Type B pancreatic cell (in vitro differentiated cells): ENCODE measurements at regions not wholly inside any gene's neighbourhood (a gene's known extent, or its start where the extent isn't known, plus 50 kb on each side); places are given as distances from the start of the nearest gene placed in this dataset.
A peak's percentile ranks its signal among the peaks of the same experiment; 100 is the strongest.

Experiments
- DNase-seq: peaks from one replicate; pipeline ENCODE4 v3.0.0; 2021; ENCODE audit warnings: mixed read lengths; ENCODE audit not compliant: unreplicated experiment; ENCODE audit errors: extremely low spot score
- H3K27ac Mint-ChIP-seq: 2 replicates; pipeline ENCODE4 v1.8.0; 2021; ENCODE audit warnings: mild to moderate bottlenecking, mixed read lengths
- H3K27me3 Mint-ChIP-seq: 2 replicates; pipeline ENCODE4 v1.8.0; 2021; ENCODE audit warnings: mixed read lengths
- H3K36me3 Mint-ChIP-seq: 2 replicates; pipeline ENCODE4 v1.8.0; 2021; ENCODE audit warnings: mixed read lengths
- H3K4me1 Mint-ChIP-seq: one replicate; pipeline ENCODE4 v1.8.0; 2021; ENCODE audit warnings: mixed read lengths; ENCODE audit not compliant: unreplicated experiment
- H3K4me3 Mint-ChIP-seq: 2 replicates; pipeline ENCODE4 v1.8.0; 2021; ENCODE audit warnings: mild to moderate bottlenecking, mixed read lengths
- H3K9me3 Mint-ChIP-seq: 2 replicates; pipeline ENCODE4 v1.8.0; 2021; ENCODE audit warnings: mixed read lengths
- CTCF ChIP-seq: fragments of 200-600 bp; sonication (generic); conservative IDR thresholded peaks from 2 replicates; pipeline ENCODE4 v1.5.0; 2021; ENCODE audit warnings: antibody characterized with exemption, mild to moderate bottlenecking

GRCh38 chr11:86743223-86744118, 56.9 kb upstream of the PRSS23 start:
- peaks cover 56% of the 10 kb centered on the region for H3K4me1 Mint-ChIP-seq
- peaks cover 6% of the 10 kb centered on the region for H3K9me3 Mint-ChIP-seq

GRCh38 chr11:86741839-86742805, 58.2 kb upstream of the PRSS23 start:
- Mint-ChIP-seq H3K4me1 (peaks cover 56% of the 10 kb centered on the region), H3K27ac (peak overlapping the region; percentile 92)

More at GRCh38 chr11:86743223-86744118, 56.9 kb upstream of the PRSS23 start:
- TF ChIP-seq CTCF = no peak
- Mint-ChIP-seq H3K27ac (peak overlapping the region; percentile 86), H3K36me3 (no peaks in the 10 kb centered on the region), H3K27me3 (peaks cover 2% of the 10 kb centered on the region), H3K4me3 (peak overlapping the region; percentile 12)
- DNase-seq = no peak

GRCh38 chr11:86741484-86741835, 58.9 kb upstream of the PRSS23 start:
- no peaks in the 10 kb centered on the region for H3K36me3 Mint-ChIP-seq
- no peak overlapping the region for H3K4me3 Mint-ChIP-seq
- no peaks in the 10 kb centered on the region for H3K27me3 Mint-ChIP-seq
- peaks cover 51% of the 10 kb centered on the region for H3K4me1 Mint-ChIP-seq
- H3K27ac Mint-ChIP-seq = peak overlapping the region; percentile 92
- DNase-seq = no peak
- peaks cover 6% of the 10 kb centered on the region for H3K9me3 Mint-ChIP-seq
- TF ChIP-seq CTCF = no peak

More at GRCh38 chr11:86741839-86742805, 58.2 kb upstream of the PRSS23 start:
- peaks cover 6% of the 10 kb centered on the region for H3K9me3 Mint-ChIP-seq
- TF ChIP-seq CTCF = no peak
- no peaks in the 10 kb centered on the region for H3K36me3 Mint-ChIP-seq
- no peak for DNase-seq
- no peaks in the 10 kb centered on the region for H3K27me3 Mint-ChIP-seq
- peak overlapping the region; percentile 1 for H3K4me3 Mint-ChIP-seq

GRCh38 chr11:86740628-86741483, 59.5 kb upstream of the PRSS23 start:
- Mint-ChIP-seq H3K4me3 (no peak overlapping the region), H3K27ac (peak overlapping the region; percentile 92), H3K4me1 (peaks cover 49% of the 10 kb centered on the region), H3K9me3 (peaks cover 6% of the 10 kb centered on the region), H3K36me3 (no peaks in the 10 kb centered on the region), H3K27me3 (no peaks in the 10 kb centered on the region)
- TF ChIP-seq CTCF = no peak
- DNase-seq = no peak

GRCh38 chr11:86738568-86738967, 61.8 kb upstream of the PRSS23 start:
- no peaks in the 10 kb centered on the region for H3K36me3 Mint-ChIP-seq
- no peaks in the 10 kb centered on the region for H3K27me3 Mint-ChIP-seq
- DNase-seq = no peak
- peaks cover 35% of the 10 kb centered on the region for H3K4me1 Mint-ChIP-seq
- peaks cover 6% of the 10 kb centered on the region for H3K9me3 Mint-ChIP-seq
- H3K4me3 Mint-ChIP-seq = no peak overlapping the region
- TF ChIP-seq CTCF = no peak
- peak overlapping the region; percentile 13 for H3K27ac Mint-ChIP-seq
